ENCODE measurements at regions not wholly inside any gene's neighbourhood (a gene's known extent, or its start where the extent isn't known, plus 50 kb on each side); places are given as distances from the start of the nearest gene placed in this dataset.

DNA sequence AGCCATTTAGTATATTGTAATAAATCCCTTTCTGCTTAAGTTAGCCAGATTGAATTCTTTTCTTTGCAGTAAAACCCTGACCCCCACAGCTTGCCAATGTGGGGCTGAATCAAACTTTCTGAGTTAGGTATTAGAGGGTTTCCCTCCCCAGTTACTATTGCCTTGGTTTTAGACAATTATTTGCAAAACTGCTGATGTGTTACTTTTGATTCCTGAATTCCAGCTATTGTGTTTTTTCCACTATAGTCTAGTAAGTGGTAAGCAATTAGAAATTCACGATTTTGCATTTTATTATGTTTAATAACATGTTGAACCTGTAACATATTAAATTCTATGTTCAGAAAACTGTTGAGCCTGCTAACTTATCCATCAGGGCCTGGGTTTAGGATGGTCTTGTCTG lies 391.5 kb downstream of the DLEU7 start:
- TF ChIP-seq, protein P1, sequence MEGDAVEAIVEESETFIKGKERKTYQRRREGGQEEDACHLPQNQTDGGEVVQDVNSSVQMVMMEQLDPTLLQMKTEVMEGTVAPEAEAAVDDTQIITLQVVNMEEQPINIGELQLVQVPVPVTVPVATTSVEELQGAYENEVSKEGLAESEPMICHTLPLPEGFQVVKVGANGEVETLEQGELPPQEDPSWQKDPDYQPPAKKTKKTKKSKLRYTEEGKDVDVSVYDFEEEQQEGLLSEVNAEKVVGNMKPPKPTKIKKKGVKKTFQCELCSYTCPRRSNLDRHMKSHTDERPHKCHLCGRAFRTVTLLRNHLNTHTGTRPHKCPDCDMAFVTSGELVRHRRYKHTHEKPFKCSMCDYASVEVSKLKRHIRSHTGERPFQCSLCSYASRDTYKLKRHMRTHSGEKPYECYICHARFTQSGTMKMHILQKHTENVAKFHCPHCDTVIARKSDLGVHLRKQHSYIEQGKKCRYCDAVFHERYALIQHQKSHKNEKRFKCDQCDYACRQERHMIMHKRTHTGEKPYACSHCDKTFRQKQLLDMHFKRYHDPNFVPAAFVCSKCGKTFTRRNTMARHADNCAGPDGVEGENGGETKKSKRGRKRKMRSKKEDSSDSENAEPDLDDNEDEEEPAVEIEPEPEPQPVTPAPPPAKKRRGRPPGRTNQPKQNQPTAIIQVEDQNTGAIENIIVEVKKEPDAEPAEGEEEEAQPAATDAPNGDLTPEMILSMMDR (IDR thresholded peaks at IDR 0.05): no peak
- TF ChIP-seq POLR2A (IDR thresholded peaks at IDR 0.05) (no peak), POLR2AphosphoS5 (IDR thresholded peaks at IDR 0.05) (no peak)

Measured in prostate gland (tissue), 2 donors.